Peyer's patch (tissue), 4 donors: ENCODE measurements at regions not wholly inside any gene's neighbourhood (a gene's known extent, or its start where the extent isn't known, plus 50 kb on each side); places are given as distances from the start of the nearest gene placed in this dataset.

Experiments
- CTCF ChIP-seq, 6 experiments: fragments of 450-650 bp in 4 of 6; fragments of 200-600 bp in 2 of 6; sonication (generic) in 1 of 6; IDR thresholded peaks; one replicate each; pipeline ENCODE4 v1.5.1; 2017 to 2019; ENCODE audit warnings: antibody characterized with exemption in 6 of 6, mild to moderate bottlenecking in 3 of 6, moderate library complexity in 1 of 6
- POLR2A ChIP-seq, 2 donors: fragments of 450-650 bp; IDR thresholded peaks; one replicate each; pipeline ENCODE4 v1.5.1; 2017; ENCODE audit warnings: antibody characterized with exemption in 2 of 2, mild to moderate bottlenecking in 2 of 2, moderate library complexity in 2 of 2

- TF ChIP-seq CTCF (IDR thresholded peaks at IDR 0.05) = no peak
- TF ChIP-seq POLR2A (IDR thresholded peaks at IDR 0.05) = no peak
Observed at GRCh38 chr3:14592836-14593235, 52.7 kb upstream of the GRIP2 start.
